ENCODE measurements at regions not wholly inside any gene's neighbourhood (a gene's known extent, or its start where the extent isn't known, plus 50 kb on each side); places are given as distances from the start of the nearest gene placed in this dataset.

DNA sequence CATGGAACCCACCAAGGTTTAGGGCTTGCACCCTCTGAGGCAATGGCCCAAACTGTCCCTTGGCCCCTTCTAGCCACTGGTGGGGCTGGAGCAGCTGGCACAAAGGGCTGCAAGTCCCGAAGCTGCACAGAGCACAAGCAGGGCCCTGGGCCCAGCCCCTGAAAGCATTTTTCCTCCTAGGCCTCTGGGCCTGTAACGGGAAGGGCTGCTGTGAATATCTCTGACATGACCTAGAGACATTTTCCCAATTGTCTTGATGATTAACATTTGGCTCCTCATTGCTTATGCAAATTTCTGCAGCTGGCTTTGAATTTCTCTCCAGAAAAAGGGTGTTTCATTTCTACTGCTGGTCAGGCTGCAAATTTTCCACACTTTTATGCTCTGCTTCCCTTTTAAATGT lies 151.5 kb upstream of the CADPS start (continued):
- TF ChIP-seq, protein P1, sequence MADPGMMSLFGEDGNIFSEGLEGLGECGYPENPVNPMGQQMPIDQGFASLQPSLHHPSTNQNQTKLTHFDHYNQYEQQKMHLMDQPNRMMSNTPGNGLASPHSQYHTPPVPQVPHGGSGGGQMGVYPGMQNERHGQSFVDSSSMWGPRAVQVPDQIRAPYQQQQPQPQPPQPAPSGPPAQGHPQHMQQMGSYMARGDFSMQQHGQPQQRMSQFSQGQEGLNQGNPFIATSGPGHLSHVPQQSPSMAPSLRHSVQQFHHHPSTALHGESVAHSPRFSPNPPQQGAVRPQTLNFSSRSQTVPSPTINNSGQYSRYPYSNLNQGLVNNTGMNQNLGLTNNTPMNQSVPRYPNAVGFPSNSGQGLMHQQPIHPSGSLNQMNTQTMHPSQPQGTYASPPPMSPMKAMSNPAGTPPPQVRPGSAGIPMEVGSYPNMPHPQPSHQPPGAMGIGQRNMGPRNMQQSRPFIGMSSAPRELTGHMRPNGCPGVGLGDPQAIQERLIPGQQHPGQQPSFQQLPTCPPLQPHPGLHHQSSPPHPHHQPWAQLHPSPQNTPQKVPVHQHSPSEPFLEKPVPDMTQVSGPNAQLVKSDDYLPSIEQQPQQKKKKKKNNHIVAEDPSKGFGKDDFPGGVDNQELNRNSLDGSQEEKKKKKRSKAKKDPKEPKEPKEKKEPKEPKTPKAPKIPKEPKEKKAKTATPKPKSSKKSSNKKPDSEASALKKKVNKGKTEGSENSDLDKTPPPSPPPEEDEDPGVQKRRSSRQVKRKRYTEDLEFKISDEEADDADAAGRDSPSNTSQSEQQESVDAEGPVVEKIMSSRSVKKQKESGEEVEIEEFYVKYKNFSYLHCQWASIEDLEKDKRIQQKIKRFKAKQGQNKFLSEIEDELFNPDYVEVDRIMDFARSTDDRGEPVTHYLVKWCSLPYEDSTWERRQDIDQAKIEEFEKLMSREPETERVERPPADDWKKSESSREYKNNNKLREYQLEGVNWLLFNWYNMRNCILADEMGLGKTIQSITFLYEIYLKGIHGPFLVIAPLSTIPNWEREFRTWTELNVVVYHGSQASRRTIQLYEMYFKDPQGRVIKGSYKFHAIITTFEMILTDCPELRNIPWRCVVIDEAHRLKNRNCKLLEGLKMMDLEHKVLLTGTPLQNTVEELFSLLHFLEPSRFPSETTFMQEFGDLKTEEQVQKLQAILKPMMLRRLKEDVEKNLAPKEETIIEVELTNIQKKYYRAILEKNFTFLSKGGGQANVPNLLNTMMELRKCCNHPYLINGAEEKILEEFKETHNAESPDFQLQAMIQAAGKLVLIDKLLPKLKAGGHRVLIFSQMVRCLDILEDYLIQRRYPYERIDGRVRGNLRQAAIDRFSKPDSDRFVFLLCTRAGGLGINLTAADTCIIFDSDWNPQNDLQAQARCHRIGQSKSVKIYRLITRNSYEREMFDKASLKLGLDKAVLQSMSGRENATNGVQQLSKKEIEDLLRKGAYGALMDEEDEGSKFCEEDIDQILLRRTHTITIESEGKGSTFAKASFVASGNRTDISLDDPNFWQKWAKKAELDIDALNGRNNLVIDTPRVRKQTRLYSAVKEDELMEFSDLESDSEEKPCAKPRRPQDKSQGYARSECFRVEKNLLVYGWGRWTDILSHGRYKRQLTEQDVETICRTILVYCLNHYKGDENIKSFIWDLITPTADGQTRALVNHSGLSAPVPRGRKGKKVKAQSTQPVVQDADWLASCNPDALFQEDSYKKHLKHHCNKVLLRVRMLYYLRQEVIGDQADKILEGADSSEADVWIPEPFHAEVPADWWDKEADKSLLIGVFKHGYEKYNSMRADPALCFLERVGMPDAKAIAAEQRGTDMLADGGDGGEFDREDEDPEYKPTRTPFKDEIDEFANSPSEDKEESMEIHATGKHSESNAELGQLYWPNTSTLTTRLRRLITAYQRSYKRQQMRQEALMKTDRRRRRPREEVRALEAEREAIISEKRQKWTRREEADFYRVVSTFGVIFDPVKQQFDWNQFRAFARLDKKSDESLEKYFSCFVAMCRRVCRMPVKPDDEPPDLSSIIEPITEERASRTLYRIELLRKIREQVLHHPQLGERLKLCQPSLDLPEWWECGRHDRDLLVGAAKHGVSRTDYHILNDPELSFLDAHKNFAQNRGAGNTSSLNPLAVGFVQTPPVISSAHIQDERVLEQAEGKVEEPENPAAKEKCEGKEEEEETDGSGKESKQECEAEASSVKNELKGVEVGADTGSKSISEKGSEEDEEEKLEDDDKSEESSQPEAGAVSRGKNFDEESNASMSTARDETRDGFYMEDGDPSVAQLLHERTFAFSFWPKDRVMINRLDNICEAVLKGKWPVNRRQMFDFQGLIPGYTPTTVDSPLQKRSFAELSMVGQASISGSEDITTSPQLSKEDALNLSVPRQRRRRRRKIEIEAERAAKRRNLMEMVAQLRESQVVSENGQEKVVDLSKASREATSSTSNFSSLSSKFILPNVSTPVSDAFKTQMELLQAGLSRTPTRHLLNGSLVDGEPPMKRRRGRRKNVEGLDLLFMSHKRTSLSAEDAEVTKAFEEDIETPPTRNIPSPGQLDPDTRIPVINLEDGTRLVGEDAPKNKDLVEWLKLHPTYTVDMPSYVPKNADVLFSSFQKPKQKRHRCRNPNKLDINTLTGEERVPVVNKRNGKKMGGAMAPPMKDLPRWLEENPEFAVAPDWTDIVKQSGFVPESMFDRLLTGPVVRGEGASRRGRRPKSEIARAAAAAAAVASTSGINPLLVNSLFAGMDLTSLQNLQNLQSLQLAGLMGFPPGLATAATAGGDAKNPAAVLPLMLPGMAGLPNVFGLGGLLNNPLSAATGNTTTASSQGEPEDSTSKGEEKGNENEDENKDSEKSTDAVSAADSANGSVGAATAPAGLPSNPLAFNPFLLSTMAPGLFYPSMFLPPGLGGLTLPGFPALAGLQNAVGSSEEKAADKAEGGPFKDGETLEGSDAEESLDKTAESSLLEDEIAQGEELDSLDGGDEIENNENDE (IDR thresholded peaks at IDR 0.05; ENCODE audit: insufficient replicate concordance, low read length), result no peak
- TF ChIP-seq ASH2L (IDR thresholded peaks at IDR 0.05; ENCODE audit: low read length) (no peak), CHD2 (IDR thresholded peaks at IDR 0.05; ENCODE audit: low read length) (no peak)
